H9 (cell line): ENCODE measurements at regions not wholly inside any gene's neighbourhood (a gene's known extent, or its start where the extent isn't known, plus 50 kb on each side); places are given as distances from the start of the nearest gene placed in this dataset.

Experiments
- DNase-seq: peaks from one replicate; pipeline ENCODE4 v3.0.0-alpha.2; 2017
- H2AFZ ChIP-seq: one replicate; pipeline ENCODE4 v1.6.1; 2013; ENCODE audit warnings: mild to moderate bottlenecking, low read length, control low read depth, moderate library complexity
- H2AK5ac ChIP-seq: 2 replicates; pipeline ENCODE4 v1.6.1; 2013; ENCODE audit warnings: low read length, control low read depth, mixed read lengths; ENCODE audit not compliant: insufficient read length
- H2BK120ac ChIP-seq: one replicate; pipeline ENCODE4 v1.6.1; 2013; ENCODE audit warnings: low read depth, mild to moderate bottlenecking, low read length, control low read depth, inconsistent platforms; ENCODE audit not compliant: poor library complexity, severe bottlenecking
- H2BK12ac ChIP-seq: 2 replicates; pipeline ENCODE4 v1.6.1; 2013; ENCODE audit warnings: low read length, control low read depth, mixed read lengths, low read depth; ENCODE audit not compliant: insufficient read length
- H2BK15ac ChIP-seq: 2 replicates; pipeline ENCODE4 v1.6.1; 2013; ENCODE audit warnings: low read depth, low read length, control low read depth
- H2BK20ac ChIP-seq: one replicate; pipeline ENCODE4 v1.6.1; 2013; ENCODE audit warnings: low read depth, mild to moderate bottlenecking, low read length, control low read depth, inconsistent platforms; ENCODE audit not compliant: poor library complexity, severe bottlenecking
- H2BK5ac ChIP-seq: 2 replicates; pipeline ENCODE4 v1.6.1; 2013; ENCODE audit warnings: low read length, control low read depth, mixed read lengths; ENCODE audit not compliant: insufficient read length
- H3K14ac ChIP-seq: 2 replicates; pipeline ENCODE4 v1.6.1; 2013; ENCODE audit warnings: low read length, control low read depth; ENCODE audit not compliant: insufficient read depth
- H3K18ac ChIP-seq: 2 replicates; pipeline ENCODE4 v1.6.1; 2013; ENCODE audit warnings: low read depth, mild to moderate bottlenecking, mixed read lengths, low read length, control low read depth; ENCODE audit not compliant: insufficient read length
- H3K23ac ChIP-seq: 2 replicates; pipeline ENCODE4 v1.6.1; 2013; ENCODE audit warnings: low read length, control low read depth, mixed read lengths, low read depth; ENCODE audit not compliant: insufficient read length
- H3K23me2 ChIP-seq: 2 replicates; pipeline ENCODE4 v1.6.1; 2013; ENCODE audit warnings: low read depth, mild to moderate bottlenecking, mixed read lengths, low read length, control low read depth; ENCODE audit not compliant: insufficient read length, poor library complexity, severe bottlenecking
- H3K27ac ChIP-seq: 2 replicates; pipeline ENCODE4 v1.5.1; 2013; ENCODE audit warnings: low read length, control low read depth, mixed read lengths, low read depth; ENCODE audit not compliant: insufficient read length
- H3K27me3 ChIP-seq: 2 replicates; pipeline ENCODE4 v1.6.1; 2013; ENCODE audit warnings: low read length, control low read depth, inconsistent platforms; ENCODE audit not compliant: insufficient read depth
- H3K4ac ChIP-seq: 2 replicates; pipeline ENCODE4 v1.6.1; 2013; ENCODE audit warnings: low read depth, mild to moderate bottlenecking, control low read depth, inconsistent platforms, low read length, moderate library complexity
- H3K4me1 ChIP-seq: 2 replicates; pipeline ENCODE4 v1.6.1; 2013; ENCODE audit warnings: low read length, control low read depth, inconsistent platforms; ENCODE audit not compliant: insufficient read depth
- H3K4me2 ChIP-seq: 2 replicates; pipeline ENCODE4 v1.6.1; 2013; ENCODE audit warnings: low read length, control low read depth, mixed read lengths; ENCODE audit not compliant: insufficient read length, insufficient read depth
- H3K56ac ChIP-seq: 2 replicates; pipeline ENCODE4 v1.6.1; 2013; ENCODE audit warnings: low read depth, mild to moderate bottlenecking, mixed read lengths, low read length, control low read depth; ENCODE audit not compliant: insufficient read length
- H3K79me1 ChIP-seq: 2 replicates; pipeline ENCODE4 v1.6.1; 2013; ENCODE audit warnings: low read depth, mild to moderate bottlenecking, moderate library complexity, low read length, control low read depth, inconsistent platforms; ENCODE audit not compliant: insufficient read depth, poor library complexity, severe bottlenecking
- H3K79me2 ChIP-seq: 2 replicates; pipeline ENCODE4 v1.6.1; 2013; ENCODE audit warnings: low read length, control low read depth, inconsistent platforms; ENCODE audit not compliant: insufficient read depth
- H3K9ac ChIP-seq: 2 replicates; pipeline ENCODE4 v1.6.1; 2013; ENCODE audit warnings: low read length, control low read depth, mixed read lengths; ENCODE audit not compliant: insufficient read length; ENCODE audit errors: extremely low read depth
- H3K9me3 ChIP-seq: one replicate; pipeline ENCODE4 v1.6.1; 2013; ENCODE audit warnings: low read depth, low read length, inconsistent platforms; ENCODE audit not compliant: control insufficient read depth
- H3T11ph ChIP-seq: one replicate; pipeline ENCODE4 v1.6.1; 2013; ENCODE audit warnings: mild to moderate bottlenecking, low read length, control low read depth, inconsistent platforms
- H4K20me1 ChIP-seq: one replicate; pipeline ENCODE4 v1.6.1; 2013; ENCODE audit not compliant: control insufficient read depth, insufficient read length, insufficient read depth
- H4K5ac ChIP-seq: 2 replicates; pipeline ENCODE4 v1.6.1; 2013; ENCODE audit warnings: low read depth, mild to moderate bottlenecking, mixed read lengths, low read length, control low read depth; ENCODE audit not compliant: insufficient read length
- H4K8ac ChIP-seq: replicated peaks from 2 replicates; pipeline ENCODE4 v1.6.1; 2013; ENCODE audit warnings: low read length, control low read depth, mixed read lengths, low read depth; ENCODE audit not compliant: insufficient read length
- H4K91ac ChIP-seq: 2 replicates; pipeline ENCODE4 v1.6.1; 2013; ENCODE audit warnings: low read depth, mild to moderate bottlenecking, moderate library complexity, mixed read lengths, low read length, control low read depth; ENCODE audit not compliant: insufficient read length
- H3K27ac Mint-ChIP-seq, 3 experiments: 2 replicates in 2 of 3; 3 replicates in 1 of 3; pipeline ENCODE4 v1.8.0; 2020 to 2021; ENCODE audit warnings: mixed read lengths in 3 of 3, mild to moderate bottlenecking in 1 of 3, moderate library complexity in 1 of 3
- H3K27me3 Mint-ChIP-seq: 2 replicates; pipeline ENCODE4 v1.8.0; 2021; ENCODE audit warnings: low read depth, mild to moderate bottlenecking, moderate library complexity, mixed read lengths
- H3K36me3 Mint-ChIP-seq, 3 experiments: 2 replicates in 2 of 3; 3 replicates in 1 of 3; pipeline ENCODE4 v1.8.0; 2020 to 2021; ENCODE audit warnings: low read depth in 3 of 3, mixed read lengths in 3 of 3; ENCODE audit not compliant: insufficient read depth in 1 of 3
- H3K4me1 Mint-ChIP-seq, 2 experiments: 2 replicates each; pipeline ENCODE4 v1.8.0; 2020; ENCODE audit warnings: mixed read lengths in 2 of 2
- H3K4me3 Mint-ChIP-seq, 2 experiments: 2 replicates in 1 of 2; 3 replicates in 1 of 2; pipeline ENCODE4 v1.8.0; 2020 to 2021; ENCODE audit warnings: mild to moderate bottlenecking in 2 of 2, mixed read lengths in 2 of 2, moderate library complexity in 1 of 2
- H3K9me3 Mint-ChIP-seq, 2 experiments: 2 replicates in 1 of 2; 3 replicates in 1 of 2; pipeline ENCODE4 v1.8.0; 2020; ENCODE audit warnings: mild to moderate bottlenecking in 2 of 2, mixed read lengths in 2 of 2, moderate library complexity in 1 of 2
- WGBS: extraction: QIAGEN DNeasy Blood & Tissue Kit; methylation state at CpG from one replicate; pipeline ENCODE4 v1.1.7; 2013; ENCODE audit warnings: missing lambda C conversion rate, low lambda C conversion rate, mixed read lengths; ENCODE audit not compliant: insufficient read length; ENCODE audit errors: extremely low coverage; 5-methylcytosine and 5-hydroxymethylcytosine counted together
- TF ChIP-seq, protein P1 (sequence below): fragments of 200-600 bp; sonication (generic); conservative IDR thresholded peaks from 3 replicates; pipeline ENCODE4 v1.8.0; 2021; ENCODE audit warnings: antibody characterized with exemption, mild to moderate bottlenecking

DNA sequence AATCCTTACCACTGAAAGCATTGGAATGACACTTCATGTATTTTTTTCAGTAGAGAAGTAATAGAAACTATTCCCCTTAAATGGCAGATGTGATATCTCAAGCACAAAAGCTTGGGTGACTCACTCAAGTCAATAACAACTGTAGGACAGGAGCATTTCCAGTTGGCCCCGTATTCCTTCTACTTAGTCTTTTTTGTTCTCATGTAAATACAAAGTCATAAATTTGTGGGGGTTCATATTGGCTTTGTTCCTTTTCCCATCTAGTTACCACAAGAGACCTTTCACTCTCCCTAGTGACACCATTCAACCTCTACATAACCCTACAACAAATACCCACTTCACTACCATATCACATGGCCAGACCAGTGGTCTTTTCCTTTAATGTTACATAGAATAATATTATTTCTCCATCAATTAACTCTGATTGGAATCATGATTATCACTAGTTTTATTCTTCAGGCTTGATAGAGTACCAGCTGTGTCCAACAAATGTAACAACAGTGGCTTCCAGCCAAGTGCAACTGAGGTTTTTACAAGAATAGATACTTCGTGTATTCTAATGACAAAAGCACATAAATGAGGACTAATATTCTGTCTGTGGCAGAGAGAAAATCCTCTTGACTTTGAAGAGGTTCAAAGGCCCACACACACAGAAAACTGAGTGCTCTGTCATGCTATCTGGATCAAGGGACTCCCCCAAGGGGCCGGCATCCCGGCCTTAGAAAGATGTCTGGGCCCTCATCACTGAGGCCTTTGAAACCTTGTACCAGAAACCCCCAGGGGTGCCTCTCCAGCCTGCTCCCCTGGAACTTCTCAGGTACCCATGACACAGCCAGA is 94.0 kb upstream of the THBS1 start:
- H3K4me1 Mint-ChIP-seq, result peaks cover 0 to 5% of the 10 kb centered on the region in 2 experiments; a peak in 2 of 4 replicates
- H3K14ac ChIP-seq, result no peak overlapping the region

More for the DNA sequence above, 94.0 kb upstream of the THBS1 start:
- no peak for DNase-seq
- WGBS, result no CpG with 5 or more reads among the region's 4 CpGs
- H3K4me3 Mint-ChIP-seq, result no peak overlapping the region
- Histone ChIP-seq H3K4me1 (no peaks in the 10 kb centered on the region), H2BK15ac (no peak overlapping the region), H3K79me1 (no peaks in the 10 kb centered on the region), H3K4ac (no peak overlapping the region), H4K5ac (no peak overlapping the region), H3K27ac (no peak overlapping the region), H3K56ac (no peak overlapping the region), H2AK5ac (no peak overlapping the region), H4K8ac (no peak overlapping the region), H4K91ac (no peak overlapping the region), H3K23me2 (no peaks in the 10 kb centered on the region), H2AFZ (no peak overlapping the region), H2BK120ac (no peak overlapping the region), H3K18ac (no peak overlapping the region), H4K20me1 (no peaks in the 10 kb centered on the region), H2BK5ac (no peak overlapping the region), H3K79me2 (no peaks in the 10 kb centered on the region), H2BK20ac (no peak overlapping the region), H2BK12ac (no peak overlapping the region), H3K9me3 (no peaks in the 10 kb centered on the region), H3K4me2 (no peak overlapping the region), H3K27me3 (no peaks in the 10 kb centered on the region), H3T11ph (no peak overlapping the region), H3K9ac (no peak overlapping the region), H3K23ac (no peak overlapping the region)
- TF ChIP-seq, protein P1, sequence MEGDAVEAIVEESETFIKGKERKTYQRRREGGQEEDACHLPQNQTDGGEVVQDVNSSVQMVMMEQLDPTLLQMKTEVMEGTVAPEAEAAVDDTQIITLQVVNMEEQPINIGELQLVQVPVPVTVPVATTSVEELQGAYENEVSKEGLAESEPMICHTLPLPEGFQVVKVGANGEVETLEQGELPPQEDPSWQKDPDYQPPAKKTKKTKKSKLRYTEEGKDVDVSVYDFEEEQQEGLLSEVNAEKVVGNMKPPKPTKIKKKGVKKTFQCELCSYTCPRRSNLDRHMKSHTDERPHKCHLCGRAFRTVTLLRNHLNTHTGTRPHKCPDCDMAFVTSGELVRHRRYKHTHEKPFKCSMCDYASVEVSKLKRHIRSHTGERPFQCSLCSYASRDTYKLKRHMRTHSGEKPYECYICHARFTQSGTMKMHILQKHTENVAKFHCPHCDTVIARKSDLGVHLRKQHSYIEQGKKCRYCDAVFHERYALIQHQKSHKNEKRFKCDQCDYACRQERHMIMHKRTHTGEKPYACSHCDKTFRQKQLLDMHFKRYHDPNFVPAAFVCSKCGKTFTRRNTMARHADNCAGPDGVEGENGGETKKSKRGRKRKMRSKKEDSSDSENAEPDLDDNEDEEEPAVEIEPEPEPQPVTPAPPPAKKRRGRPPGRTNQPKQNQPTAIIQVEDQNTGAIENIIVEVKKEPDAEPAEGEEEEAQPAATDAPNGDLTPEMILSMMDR, result no peak
- H3K9me3 Mint-ChIP-seq, result no peaks in the 10 kb centered on the region
- no peaks in the 10 kb centered on the region; a peak in 1 of 7 replicates for H3K36me3 Mint-ChIP-seq
- H3K27me3 Mint-ChIP-seq, result no peaks in the 10 kb centered on the region; the same call in 1 of the 2 replicates
- H3K27ac Mint-ChIP-seq, result peak overlapping the region in 1 of 3 experiments; percentile 37; a peak in 1 of 7 replicates
